NCI-H1694 (cell line): ENCODE measurements at regions not wholly inside any gene's neighbourhood (a gene's known extent, or its start where the extent isn't known, plus 50 kb on each side); places are given as distances from the start of the nearest gene placed in this dataset.

Source experiments
- DNase-seq: peaks from one replicate; lab custom pipeline; 2025; lab: John Stamatoyannopoulos, UW

GRCh38 chr16:35258381-35258780, 1799.0 kb downstream of the TP53TG3F start:
- DNase-seq, result no peak

- no peak for DNase-seq
These were observed 1836.4 kb downstream of the TP53TG3F start for GRCh38 chr16:35295856-35296255.

GRCh38 chr16:35296962-35297653, 1837.7 kb downstream of the TP53TG3F start:
- DNase-seq, result no peak

- DNase-seq, result no peak
These were observed 1839.2 kb downstream of the TP53TG3F start for GRCh38 chr16:35298460-35299243.

- DNase-seq, result no peak
These were observed 1843.4 kb downstream of the TP53TG3F start for GRCh38 chr16:35302859-35303258.

- DNase-seq, result no peak
These were observed 1846.1 kb downstream of the TP53TG3F start for GRCh38 chr16:35305476-35305875.

- DNase-seq, result no peak
These were observed 1847.5 kb downstream of the TP53TG3F start for GRCh38 chr16:35306915-35307314.

- no peak for DNase-seq
These were observed 1849.3 kb downstream of the TP53TG3F start for GRCh38 chr16:35308674-35309073.

GRCh38 chr16:35310999-35311398, 1851.6 kb downstream of the TP53TG3F start:
- DNase-seq, result no peak

- DNase-seq, result no peak
These were observed 1852.1 kb downstream of the TP53TG3F start for GRCh38 chr16:35311475-35311874.

GRCh38 chr16:35314298-35314697, 1854.9 kb downstream of the TP53TG3F start:
- no peak for DNase-seq

- DNase-seq, result no peak
These were observed 1860.3 kb downstream of the TP53TG3F start for GRCh38 chr16:35319536-35320192.

GRCh38 chr16:35325936-35326335, 1866.5 kb downstream of the TP53TG3F start:
- no peak for DNase-seq

- no peak for DNase-seq
These were observed 1879.9 kb downstream of the TP53TG3F start for GRCh38 chr16:35339337-35339736.

- no peak for DNase-seq
These were observed 1882.6 kb downstream of the TP53TG3F start for GRCh38 chr16:35342012-35342411.

- DNase-seq, result no peak
These were observed 1884.8 kb downstream of the TP53TG3F start for GRCh38 chr16:35344012-35344762.

- no peak for DNase-seq
These were observed 1893.0 kb downstream of the TP53TG3F start for GRCh38 chr16:35352431-35352830.

GRCh38 chr16:35363510-35363909, 1904.1 kb downstream of the TP53TG3F start:
- no peak for DNase-seq

GRCh38 chr16:35364263-35364662, 1904.9 kb downstream of the TP53TG3F start:
- no peak for DNase-seq

GRCh38 chr16:35365675-35366074, 1906.3 kb downstream of the TP53TG3F start:
- no peak for DNase-seq

- DNase-seq, result no peak
These were observed 1911.2 kb downstream of the TP53TG3F start for GRCh38 chr16:35370617-35371016.

- no peak for DNase-seq
These were observed 1917.7 kb downstream of the TP53TG3F start for GRCh38 chr16:35377142-35377541.
